SIG-M5 treated with dmso at 0.1 percent for 504 hours (cell line): ENCODE measurements at regions not wholly inside any gene's neighbourhood (a gene's known extent, or its start where the extent isn't known, plus 50 kb on each side); places are given as distances from the start of the nearest gene placed in this dataset.
A peak's percentile ranks its signal among the peaks of the same experiment; 100 is the strongest.

Experiments
- DNase-seq: peaks from one replicate; lab custom pipeline; 2025; ENCODE audit not compliant: unreplicated experiment; lab: John Stamatoyannopoulos, UW

GRCh38 chr9:129321286-129322021 is 143.4 kb upstream of the IER5L start:
- DNase-seq, result no peak

DNA sequence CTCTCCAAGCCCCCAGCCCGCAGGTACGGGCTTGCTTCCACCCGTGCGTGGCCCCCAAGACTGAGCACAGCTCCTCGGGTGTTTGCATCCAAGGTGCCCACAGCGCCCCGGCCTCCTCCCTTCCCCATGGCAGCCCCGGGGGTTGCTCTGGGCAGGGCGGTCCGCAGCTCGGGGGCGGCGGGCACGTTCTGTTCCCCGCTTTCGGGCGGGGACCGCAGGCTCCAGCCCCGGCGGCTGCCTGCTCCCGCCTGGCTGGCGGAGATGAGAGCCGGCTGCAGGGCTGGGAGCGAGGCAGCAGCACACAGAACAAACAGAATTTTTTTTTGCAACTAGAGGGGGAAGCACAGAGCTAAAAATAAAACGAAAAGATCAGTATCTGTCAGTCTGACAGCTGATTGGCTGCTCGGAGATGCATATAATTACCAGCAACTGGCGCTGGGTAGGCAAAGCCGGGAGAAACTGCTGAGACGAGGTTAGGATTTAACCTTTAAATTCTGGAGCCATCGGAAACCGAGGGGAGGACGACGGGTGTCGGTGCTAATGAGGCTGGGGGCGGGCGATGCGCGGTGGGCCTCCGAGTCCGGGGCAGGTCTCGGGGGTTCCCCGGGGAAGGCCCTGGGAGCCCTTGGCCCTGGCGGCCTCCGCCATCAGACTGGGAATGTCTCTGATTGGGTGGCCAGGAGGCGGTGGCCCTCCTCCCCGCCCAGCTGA is 142.7 kb upstream of the IER5L start:
- peak; percentile 66 for DNase-seq

- no peak for DNase-seq
Observed at GRCh38 chr9:129319938-129320481, 141.9 kb upstream of the IER5L start.

DNA sequence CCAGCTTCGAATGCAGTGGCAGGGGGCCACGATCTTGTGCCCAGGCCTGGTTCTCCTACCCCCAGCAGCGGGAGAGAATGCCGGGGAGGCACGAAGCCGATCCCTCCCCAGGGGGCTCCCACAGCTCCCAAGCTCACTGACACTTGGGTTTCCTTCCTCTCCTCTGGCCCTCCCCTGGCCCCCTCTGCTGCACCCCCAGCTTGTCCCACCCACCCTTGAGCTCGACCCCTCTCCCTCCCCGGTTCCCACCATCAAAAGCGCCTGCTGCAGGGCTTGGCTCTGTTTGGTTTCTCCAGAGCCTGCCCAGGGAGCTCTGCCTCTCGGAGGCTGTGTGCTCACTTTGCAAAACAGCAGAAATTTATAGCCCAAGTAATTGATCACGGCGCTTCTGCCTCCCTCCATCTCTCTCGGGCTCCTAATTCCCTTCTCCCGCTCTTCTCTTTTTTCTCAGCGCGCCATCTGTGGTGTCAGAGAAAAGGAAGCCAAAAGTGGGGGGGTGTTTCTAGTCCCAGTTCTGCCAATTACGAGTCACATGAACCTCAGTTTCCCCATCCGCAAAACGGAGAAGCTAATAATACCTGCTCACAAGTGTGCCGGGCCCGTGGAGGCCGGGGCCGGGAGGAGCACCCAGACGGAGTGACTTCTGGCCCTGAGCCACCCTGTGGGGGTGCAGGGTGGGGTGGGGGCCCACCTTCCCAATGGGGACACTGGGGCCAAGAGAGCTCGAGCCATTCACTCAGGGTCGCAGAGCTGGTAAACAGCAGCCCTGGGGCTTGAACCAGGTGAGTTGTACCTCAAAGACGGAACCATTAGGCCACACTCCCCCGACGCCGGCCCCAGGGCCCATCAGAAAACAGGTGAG is 141.2 kb upstream of the IER5L start:
- no peak for DNase-seq

DNA sequence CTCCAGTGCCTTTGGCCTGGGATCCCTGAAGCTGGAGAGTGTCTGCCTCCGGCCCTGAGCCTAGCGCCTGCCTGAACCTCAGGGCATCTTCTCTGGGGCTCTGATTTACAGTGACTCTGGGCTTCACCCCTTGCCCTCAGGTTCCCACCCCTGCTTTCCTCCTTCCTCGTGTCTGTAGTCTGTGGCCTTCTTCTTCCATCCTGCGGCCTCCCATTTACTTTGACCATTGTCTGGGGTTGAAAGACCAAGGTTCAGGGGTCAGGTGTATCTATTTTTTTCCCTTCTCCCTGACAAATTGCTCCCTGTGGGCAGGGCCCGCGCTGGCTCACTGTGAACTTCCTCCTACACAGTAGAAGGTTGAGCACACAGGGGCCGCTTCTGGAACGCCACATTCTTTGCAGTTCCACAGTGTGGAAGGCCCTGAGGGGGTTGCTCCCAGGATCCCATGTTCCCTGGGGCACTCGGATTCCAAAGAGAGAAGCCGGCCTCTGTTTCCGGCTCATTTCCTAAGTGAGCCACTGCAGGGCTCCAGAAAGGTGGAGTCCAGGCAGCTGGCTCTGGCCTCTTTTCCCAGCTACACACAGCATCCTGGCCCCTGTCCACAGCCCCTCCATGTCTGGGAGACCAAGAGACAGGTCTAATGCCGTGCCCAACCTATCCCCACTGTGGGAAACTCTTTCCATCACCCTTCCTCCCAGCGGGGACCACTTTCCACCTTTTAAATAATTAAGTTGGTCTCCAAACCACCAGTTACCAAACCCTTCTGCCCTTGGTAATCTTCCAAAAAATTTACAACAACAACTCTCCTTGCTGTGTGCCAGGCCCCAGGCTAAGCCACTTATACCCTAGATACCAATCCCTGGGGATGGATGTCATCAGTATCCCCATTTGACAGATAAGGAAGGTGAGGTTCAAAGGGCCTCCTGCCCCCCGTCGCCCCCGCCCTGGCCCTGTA is 140.3 kb upstream of the IER5L start:
- DNase-seq, result no peak

DNA sequence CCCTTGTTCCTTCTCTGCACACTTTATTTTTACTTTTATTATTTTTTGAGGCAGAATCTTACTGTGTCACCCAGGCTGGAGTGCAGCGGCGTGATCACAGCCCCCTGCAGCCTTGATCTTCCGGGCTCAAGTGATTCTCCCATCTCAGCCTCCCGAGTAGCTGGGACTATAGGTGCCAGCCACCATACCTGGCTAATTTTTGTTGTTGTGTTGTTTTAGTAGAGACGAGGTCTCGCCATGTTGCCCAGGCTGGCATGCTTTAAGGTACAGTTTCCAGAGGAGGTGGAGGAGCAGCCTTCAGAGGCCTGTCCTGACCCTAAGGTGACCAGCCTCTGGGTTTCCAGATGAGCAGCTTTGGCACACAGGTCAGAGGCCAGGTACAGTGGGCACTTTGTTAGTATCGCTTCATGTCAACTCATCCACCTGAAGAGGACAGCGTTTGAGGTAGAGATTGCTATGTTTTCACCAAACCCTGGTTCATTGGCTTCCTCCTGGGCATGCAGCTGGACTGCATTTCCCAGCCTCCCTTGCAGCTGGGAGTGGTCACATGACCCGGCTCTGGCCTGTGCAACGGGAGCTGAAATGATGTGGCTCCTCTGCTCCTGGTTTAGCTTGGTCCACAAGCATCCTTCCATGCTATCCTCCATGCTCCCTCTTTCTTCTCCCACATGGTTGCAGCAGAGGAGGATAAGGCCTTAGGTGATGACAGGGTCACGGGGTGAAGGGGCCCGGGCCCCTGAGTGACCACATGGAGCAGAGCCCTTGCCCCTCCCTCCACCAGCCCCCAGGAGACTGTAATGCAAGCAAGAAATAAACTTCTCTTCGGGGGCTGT is 139.3 kb upstream of the IER5L start:
- DNase-seq, result peak; percentile 11

GRCh38 chr9:129316281-129317030 is 138.4 kb upstream of the IER5L start:
- DNase-seq, result no peak

- DNase-seq, result no peak
Observed at GRCh38 chr9:129313331-129313955, 135.4 kb upstream of the IER5L start.

DNA sequence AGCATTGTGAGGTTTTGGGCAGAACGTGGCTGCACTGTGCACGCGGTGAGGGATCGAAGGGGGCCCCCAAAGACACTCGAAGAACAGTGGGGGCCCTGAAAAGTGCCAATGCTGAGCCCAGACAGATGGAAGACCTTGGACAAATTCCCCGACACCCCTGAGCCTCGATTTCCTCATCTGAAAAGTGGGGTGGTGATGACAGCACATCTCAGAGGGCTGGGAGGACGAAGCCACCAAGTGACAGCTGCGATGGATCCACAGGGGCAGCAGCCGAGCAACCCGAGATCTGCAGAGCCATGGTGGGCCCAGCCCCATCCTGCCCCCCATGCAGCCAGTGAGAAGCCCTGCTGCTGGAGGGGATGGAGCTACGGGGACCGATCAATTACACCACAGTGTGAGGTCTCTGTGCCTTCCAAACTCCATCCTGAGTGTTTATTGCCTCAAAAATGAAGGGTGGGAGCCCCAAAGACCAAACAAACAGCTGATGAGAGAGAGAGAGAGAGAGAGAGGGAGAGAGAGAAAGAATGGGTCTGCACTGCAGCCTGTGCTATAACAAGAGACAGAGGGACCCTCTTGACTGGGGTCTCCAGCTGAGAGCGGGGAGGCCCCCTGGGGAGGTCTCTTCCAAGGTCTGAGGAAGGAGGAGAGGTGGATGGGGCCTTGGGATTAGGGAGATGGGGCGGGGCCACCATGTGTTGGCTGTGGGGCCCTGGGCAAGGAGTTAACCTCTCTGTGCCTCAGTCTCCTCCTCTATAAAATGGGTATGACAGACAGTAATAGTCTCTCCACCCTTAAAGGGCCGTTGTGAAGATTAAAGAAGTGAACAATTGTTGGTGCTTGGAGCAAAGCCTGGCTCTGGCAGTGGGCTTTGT is 134.4 kb upstream of the IER5L start:
- DNase-seq, result no peak

DNA sequence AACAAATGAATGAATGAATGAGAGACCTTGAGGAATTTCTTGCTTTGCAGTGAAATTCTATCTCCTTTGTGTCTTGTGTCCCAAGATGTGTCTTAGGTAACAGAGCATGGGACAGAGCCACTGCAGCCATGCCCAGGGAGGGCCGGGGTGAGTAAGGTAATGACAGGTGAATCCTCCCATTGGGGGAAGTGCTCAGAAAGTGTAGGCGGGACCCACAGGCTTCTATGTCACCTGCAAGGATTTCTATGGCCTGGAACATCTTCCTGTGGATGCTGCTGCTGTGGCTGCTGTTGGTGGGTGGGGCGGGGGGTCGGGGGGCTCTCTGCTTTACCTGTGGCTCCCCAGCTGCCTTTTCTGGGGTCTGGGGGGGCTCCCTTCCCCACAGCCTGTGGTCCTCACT is 133.6 kb upstream of the IER5L start:
- DNase-seq, result no peak

DNA sequence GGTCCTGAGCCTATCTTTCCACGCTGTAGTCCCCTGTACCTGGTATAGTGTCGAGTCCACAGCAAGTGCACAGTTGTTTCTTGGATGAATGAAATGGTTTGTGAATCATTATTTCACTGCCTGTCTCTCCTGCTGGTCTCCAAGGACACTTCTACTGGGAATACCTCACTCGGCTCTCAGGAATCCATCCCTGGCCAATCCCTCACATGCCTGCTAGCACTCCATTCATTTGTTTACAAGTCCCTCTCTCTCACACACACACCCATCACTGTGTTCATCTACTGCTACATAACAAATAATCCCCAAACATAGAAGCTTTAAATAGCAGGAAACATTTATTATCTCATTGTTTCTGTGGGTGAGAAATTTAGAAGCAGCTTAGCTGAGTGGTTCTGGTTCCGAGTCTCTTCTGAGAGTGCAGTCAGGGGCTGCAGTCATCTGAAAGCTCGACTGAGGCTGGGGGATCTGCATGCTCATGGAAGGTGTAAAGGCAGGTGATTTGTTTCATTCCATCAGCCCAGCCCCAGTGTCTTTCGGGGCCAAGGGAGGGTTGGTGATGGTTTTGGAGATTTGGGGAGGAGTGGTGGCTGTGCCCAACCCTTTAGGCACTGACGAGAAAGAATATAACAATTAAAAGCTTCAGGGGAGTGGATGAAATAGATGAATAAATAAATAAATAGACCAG is 132.7 kb upstream of the IER5L start:
- DNase-seq, result no peak

DNA sequence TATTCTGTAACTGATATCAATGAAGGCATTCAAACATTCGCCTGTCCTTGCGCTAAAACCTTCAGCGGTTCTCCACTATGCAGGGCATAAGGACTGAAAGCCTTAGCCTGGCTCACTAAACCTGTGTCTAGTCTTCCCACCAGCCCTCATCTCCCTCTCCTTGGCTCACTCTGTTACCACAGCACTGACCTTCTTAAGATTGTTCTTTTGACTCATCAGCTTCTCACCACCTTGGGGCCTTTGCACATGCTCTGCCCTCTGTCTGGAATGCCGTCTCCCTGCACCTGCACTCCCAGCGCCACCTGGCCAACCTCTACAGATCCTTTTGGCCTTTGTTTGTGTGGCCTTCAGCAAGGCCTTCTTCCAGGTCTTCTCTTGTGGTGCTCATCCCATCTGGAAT is 131.8 kb upstream of the IER5L start:
- no peak for DNase-seq

DNA sequence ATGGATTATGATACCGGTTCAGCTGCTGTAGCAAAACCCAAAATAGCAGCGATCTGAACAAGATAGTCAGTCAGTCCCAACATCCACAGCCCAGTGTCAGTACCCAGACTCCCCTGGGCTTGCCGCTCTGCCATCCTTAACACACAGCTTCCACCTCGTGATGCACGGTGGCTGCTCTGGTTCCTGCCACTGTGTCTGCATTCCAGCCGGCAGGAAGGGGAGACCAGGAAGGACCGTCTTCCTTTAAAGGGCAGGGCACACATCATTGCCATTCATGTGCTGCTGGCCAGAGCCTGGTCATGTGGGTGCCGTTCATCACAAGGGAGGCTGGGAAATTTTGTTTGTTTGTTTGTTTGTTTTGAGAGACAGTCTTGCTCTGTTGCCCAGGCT is 131.0 kb upstream of the IER5L start:
- no peak for DNase-seq

- no peak for DNase-seq
Observed at GRCh38 chr9:129307227-129307970, 129.3 kb upstream of the IER5L start.

- DNase-seq, result no peak
Observed at GRCh38 chr9:129306318-129306973, 128.4 kb upstream of the IER5L start.

DNA sequence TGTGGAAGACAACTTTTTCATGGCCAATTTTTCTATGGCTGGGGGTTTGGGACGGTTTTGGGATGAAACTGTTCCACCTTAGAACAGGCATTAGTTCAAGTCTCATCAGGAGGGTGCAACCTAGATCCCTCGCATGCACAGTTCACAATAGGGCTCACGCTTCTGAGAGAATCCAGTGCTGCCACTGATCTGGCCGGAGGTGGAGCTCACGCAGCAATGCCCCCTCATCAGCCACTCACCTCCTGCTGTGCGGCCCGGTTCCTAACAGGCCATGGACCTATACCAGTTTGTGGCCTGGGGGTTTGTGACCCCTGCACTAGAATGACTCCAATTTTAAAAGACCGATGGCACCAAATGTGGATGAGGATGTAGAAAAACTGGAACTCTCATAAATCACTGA is 127.2 kb upstream of the IER5L start:
- no peak for DNase-seq
